HepG2 (cell line): ENCODE measurements at regions not wholly inside any gene's neighbourhood (a gene's known extent, or its start where the extent isn't known, plus 50 kb on each side); places are given as distances from the start of the nearest gene placed in this dataset.

ENCODE experiments used
- ATAC-seq: fragments of 200-7000 bp; cut with Tn5 transposase; 3 replicates; pipeline ENCODE4 v1.9.1; 2020; ENCODE audit warnings: mild to moderate bottlenecking, moderate library complexity
- BruUV-seq: library from RNA; stranded (reverse); fragments of 400-500 nt; replicated peaks from 2 replicates; lab custom pipeline; 2021; lab: Mats Ljungman, UMichigan
- CTCF ChIA-PET: fragments of 300-600 bp; formaldehyde crosslinking; extraction: SDS; loops from one replicate; lab custom pipeline; 2021; ENCODE audit warnings: low total read pairs, inconsistent platforms, low intra/inter-chr PET ratio; lab: Yijun Ruan, JAX
- POLR2A ChIA-PET: fragments of 350-600 bp; sonication (Branson Sonifier 250); formaldehyde crosslinking; loops from one replicate; lab custom pipeline; 2020; ENCODE audit warnings: antibody characterized with exemption, inconsistent platforms; lab: Yijun Ruan, JAX
- DNase-seq: peaks from one replicate; pipeline ENCODE4 v3.0.0-alpha.2; 2015; ENCODE audit warnings: low spot score
- FAIRE-seq: peaks from 3 replicates; lab custom pipeline; 2011; peaks lifted over from hg19 to GRCh38; lab: Jason Lieb, UNC
- H2AFZ ChIP-seq: one replicate; pipeline ENCODE4 v1.6.1; 2011; ENCODE audit warnings: low read length, inconsistent platforms
- H3K27ac ChIP-seq: fragments of 300-600 bp; 3 replicates; pipeline ENCODE4 v1.8.0; 2011; ENCODE audit warnings: mixed run types, mild to moderate bottlenecking, mixed read lengths, low read length, inconsistent platforms; ENCODE audit not compliant: insufficient read depth; ENCODE audit errors: extremely low read length
- H3K27me3 ChIP-seq, 2 experiments: fragments of 200-600 bp in 1 of 2; 2 replicates in 1 of 2; 3 replicates in 1 of 2; pipeline versions ENCODE4 v1.6.0 to v1.8.0; 2011; ENCODE audit warnings: low read length in 2 of 2, mild to moderate bottlenecking in 2 of 2, moderate library complexity in 2 of 2, inconsistent platforms in 1 of 2; ENCODE audit not compliant: insufficient read depth in 2 of 2, control insufficient read depth in 1 of 2
- H3K36me3 ChIP-seq, 2 experiments: fragments of 200-600 bp in 1 of 2; replicated peaks in 1 of 2; 2 replicates in 1 of 2; 3 replicates in 1 of 2; pipeline versions ENCODE4 v1.5.1 to v1.8.0; 2011; ENCODE audit warnings: low read length in 2 of 2, inconsistent platforms in 1 of 2; ENCODE audit not compliant: insufficient read depth in 2 of 2, control insufficient read depth in 1 of 2
- H3K4me1 ChIP-seq: 2 replicates; pipeline ENCODE4 v1.5.1; 2012; ENCODE audit warnings: low read length, inconsistent platforms; ENCODE audit not compliant: insufficient read depth
- H3K4me2 ChIP-seq: 2 replicates; pipeline ENCODE4 v1.6.0; 2011; ENCODE audit warnings: low read depth, low read length, inconsistent platforms
- H3K4me3 ChIP-seq, 3 experiments: fragments of 200-600 bp in 1 of 3; sonication (generic), shearing (Covaris generic) in 1 of 3; replicated peaks in 1 of 3; 2 replicates each; pipeline ENCODE4 v1.5.1; 2011 to 2016; ENCODE audit warnings: low read length in 3 of 3, inconsistent platforms in 2 of 3, low read depth in 2 of 3, mild to moderate bottlenecking in 2 of 3, control low read depth in 1 of 3, mixed read lengths in 1 of 3; ENCODE audit not compliant: insufficient read depth in 1 of 3
- H3K79me2 ChIP-seq: one replicate; pipeline ENCODE4 v1.6.1; 2011; ENCODE audit warnings: low read length, inconsistent platforms; ENCODE audit not compliant: insufficient read depth
- H3K9ac ChIP-seq: 2 replicates; pipeline ENCODE4 v1.6.0; 2011; ENCODE audit warnings: mild to moderate bottlenecking, low read depth, low read length, inconsistent platforms; ENCODE audit not compliant: insufficient read depth
- H3K9me3 ChIP-seq: 2 replicates; pipeline ENCODE4 v1.5.1; 2012; ENCODE audit warnings: mild to moderate bottlenecking, low read length
- H4K20me1 ChIP-seq: 2 replicates; pipeline ENCODE4 v1.6.0; 2011; ENCODE audit warnings: inconsistent platforms, mild to moderate bottlenecking, low read length, moderate library complexity; ENCODE audit not compliant: insufficient read depth
- FOXK2 ChIP-seq: fragments of 450-650 bp; IDR thresholded peaks from 2 replicates; pipeline ENCODE4 v1.6.1; 2016
- HDAC2 ChIP-seq: sonication (generic); formaldehyde crosslinking; IDR thresholded peaks from 2 replicates; pipeline ENCODE4 v1.4.0; 2020; ENCODE audit warnings: missing genetic modification reagents
- IRF2 ChIP-seq: IDR thresholded peaks from 2 replicates; pipeline ENCODE4 v1.6.1; 2018; ENCODE audit warnings: missing genetic modification reagents, missing compliant biosample characterization
- MBD4 ChIP-seq: IDR thresholded peaks from 2 replicates; pipeline ENCODE4 v1.6.1; 2012; ENCODE audit warnings: low read length, inconsistent platforms, borderline replicate concordance
- SP140L ChIP-seq: sonication (generic); formaldehyde crosslinking; IDR thresholded peaks from 2 replicates; pipeline ENCODE4 v1.4.0; 2020; ENCODE audit warnings: missing genetic modification reagents, borderline replicate concordance
- WIZ ChIP-seq: sonication (generic); formaldehyde crosslinking; IDR thresholded peaks from 2 replicates; pipeline ENCODE4 v1.5.1; 2020; ENCODE audit warnings: mild to moderate bottlenecking, missing genetic modification reagents
- ZNF616 ChIP-seq: sonication (generic); formaldehyde crosslinking; IDR thresholded peaks from 2 replicates; pipeline ENCODE4 v1.5.0; 2020; ENCODE audit warnings: low read depth, mild to moderate bottlenecking, missing genetic modification reagents
- ZSCAN9 ChIP-seq: IDR thresholded peaks from 2 replicates; pipeline ENCODE4 v1.6.1; 2016; ENCODE audit warnings: borderline replicate concordance
- WGBS: methylation state at CpG from one replicate; pipeline ENCODE4 v1.1.6; 2017; ENCODE audit warnings: low lambda C conversion rate; 5-methylcytosine and 5-hydroxymethylcytosine counted together
- in situ Hi-C: cut with HindIII; loops from 2 replicates; pipeline ENCODE4 v1.10.0; 2017; ENCODE audit warnings: low pct_unique_long_range_greater_than_20kb; ENCODE audit not compliant: extremely low pct_ligation_motif_present
- intact Hi-C: fragments of 100-400 bp; cut with micrococcal nuclease; formaldehyde crosslinking; loops from one replicate; pipeline ENCODE4 v1.10.0; 2022; ENCODE audit not compliant: unreplicated experiment
- TF ChIP-seq, protein P1 (sequence below): sonication (generic); formaldehyde crosslinking; IDR thresholded peaks from 2 replicates; pipeline ENCODE4 v1.4.0; 2020; ENCODE audit warnings: missing genetic modification reagents

DNA sequence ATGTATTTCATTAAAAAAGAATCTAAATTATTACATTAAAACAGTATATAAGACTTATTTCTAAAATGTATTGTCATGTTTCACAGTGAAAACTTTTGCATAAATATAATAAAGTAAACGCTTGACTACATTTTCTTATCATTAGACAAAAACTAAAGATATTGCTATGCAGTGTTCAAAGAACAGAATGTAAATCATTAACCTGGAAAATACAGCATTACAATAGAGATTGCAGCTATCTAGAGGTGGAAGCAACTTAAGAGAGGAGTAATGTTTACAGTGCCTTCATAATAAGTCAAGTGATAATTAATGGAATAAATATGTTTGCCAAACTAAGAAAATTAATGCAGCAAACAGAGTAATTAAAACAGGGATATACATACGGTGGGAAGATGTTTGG lies 940.9 kb downstream of the FSTL5 start (continued):
- TF ChIP-seq WIZ (no peak), HDAC2 (CRISPR knock-in tag) (no peak), IRF2 (CRISPR knock-in tag) (no peak), ZSCAN9 (no peak)

DNA sequence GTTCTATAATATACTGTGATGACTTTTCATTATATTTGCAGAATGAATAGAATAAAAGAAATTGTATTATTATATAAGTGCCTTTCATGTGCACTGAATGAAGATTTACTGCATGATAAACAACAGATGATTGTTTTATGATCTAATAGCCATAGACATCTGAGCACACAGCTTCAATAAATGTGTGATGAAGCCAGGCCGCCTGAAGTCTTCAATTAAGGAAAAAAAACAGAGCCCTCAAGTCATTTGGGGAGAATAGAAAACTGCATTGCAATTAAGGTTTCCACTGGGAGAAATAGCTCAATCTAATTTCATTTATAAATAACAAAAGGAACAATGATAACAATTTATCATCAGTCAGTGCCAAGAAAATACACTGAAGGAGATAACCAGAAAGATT lies 955.2 kb downstream of the FSTL5 start:
- no TSS peak for BruUV-seq
- FAIRE-seq: no peak
- Histone ChIP-seq H3K9ac (no peak overlapping the region), H3K27me3 (no peaks in the 10 kb centered on the region; a peak in 1 of 5 replicates), H3K4me3 (no peak overlapping the region), H2AFZ (no peak overlapping the region)
- TF ChIP-seq FOXK2: no peak
- no peak for TF ChIP-seq MBD4
- TF ChIP-seq, all 625 proteins: peak for 0
- no peaks in the 10 kb centered on the region for H3K79me2 ChIP-seq
- H3K27ac ChIP-seq: no peak overlapping the region
- ATAC-seq (no peak), DNase-seq (no peak)
- H4K20me1 ChIP-seq: no peaks in the 10 kb centered on the region
- no peak overlapping the region for H3K4me2 ChIP-seq
- no peaks in the 10 kb centered on the region for H3K9me3 ChIP-seq
- H3K4me1 ChIP-seq: no peaks in the 10 kb centered on the region
- WGBS: 0% methylated on average over 1 of the region's 1 CpG
- intact Hi-C loops (no loop called here), in situ Hi-C loops (no loop called here)
- POLR2A ChIA-PET: no interaction called here
- CTCF ChIA-PET: no interaction called here
- H3K36me3 ChIP-seq: no peaks in the 10 kb centered on the region

DNA sequence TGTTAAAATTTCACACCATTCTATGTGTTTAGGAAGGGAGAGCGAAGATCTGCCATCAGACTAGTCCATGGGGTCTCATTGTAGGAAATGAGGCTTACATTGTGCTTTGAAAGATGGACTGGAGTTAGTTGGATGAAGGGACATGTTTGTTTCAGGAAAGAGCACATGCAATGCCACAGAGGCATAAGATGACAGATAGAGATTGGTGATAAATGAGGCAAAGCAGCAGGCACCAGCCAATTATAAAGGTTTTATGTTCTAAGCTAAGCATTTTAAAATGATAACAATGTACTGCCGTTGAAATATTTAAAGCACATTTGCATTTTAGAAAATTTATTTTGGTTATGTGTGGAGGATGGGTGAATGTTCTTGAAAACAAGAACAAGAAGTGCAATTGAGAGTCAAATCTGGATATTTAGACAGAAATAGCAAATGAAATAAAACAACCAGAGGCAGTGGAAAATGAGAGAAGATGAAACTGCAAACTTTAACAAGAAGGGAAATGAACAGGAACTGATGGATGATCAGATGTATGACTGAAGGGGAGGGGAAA lies 957.2 kb downstream of the FSTL5 start:
- intact Hi-C loops (no loop called here), in situ Hi-C loops (no loop called here)
- Histone ChIP-seq H3K9me3 (no peaks in the 10 kb centered on the region), H3K27me3 (no peaks in the 10 kb centered on the region; a peak in 1 of 5 replicates), H2AFZ (no peak overlapping the region), H3K27ac (no peak overlapping the region), H3K4me2 (no peak overlapping the region), H3K36me3 (no peaks in the 10 kb centered on the region), H3K9ac (no peak overlapping the region), H4K20me1 (no peaks in the 10 kb centered on the region), H3K4me3 (no peak overlapping the region), H3K4me1 (no peaks in the 10 kb centered on the region)
- ATAC-seq: no peak
- ChIA-PET POLR2A (no interaction called here), CTCF (no interaction called here)
- no TSS peak for BruUV-seq
- no peak for DNase-seq
- WGBS: 1% methylated on average over 2 of the region's 2 CpGs
- no peak for FAIRE-seq
- TF ChIP-seq, protein P1, sequence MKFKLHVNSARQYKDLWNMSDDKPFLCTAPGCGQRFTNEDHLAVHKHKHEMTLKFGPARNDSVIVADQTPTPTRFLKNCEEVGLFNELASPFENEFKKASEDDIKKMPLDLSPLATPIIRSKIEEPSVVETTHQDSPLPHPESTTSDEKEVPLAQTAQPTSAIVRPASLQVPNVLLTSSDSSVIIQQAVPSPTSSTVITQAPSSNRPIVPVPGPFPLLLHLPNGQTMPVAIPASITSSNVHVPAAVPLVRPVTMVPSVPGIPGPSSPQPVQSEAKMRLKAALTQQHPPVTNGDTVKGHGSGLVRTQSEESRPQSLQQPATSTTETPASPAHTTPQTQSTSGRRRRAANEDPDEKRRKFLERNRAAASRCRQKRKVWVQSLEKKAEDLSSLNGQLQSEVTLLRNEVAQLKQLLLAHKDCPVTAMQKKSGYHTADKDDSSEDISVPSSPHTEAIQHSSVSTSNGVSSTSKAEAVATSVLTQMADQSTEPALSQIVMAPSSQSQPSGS: no peak
- TF ChIP-seq SP140L: no peak
- TF ChIP-seq ZNF616: no peak
- TF ChIP-seq, all 625 proteins: peak for 0
- H3K79me2 ChIP-seq: no peaks in the 10 kb centered on the region
